Neural crest cell (in vitro differentiated cells): ENCODE measurements at regions not wholly inside any gene's neighbourhood (a gene's known extent, or its start where the extent isn't known, plus 50 kb on each side); places are given as distances from the start of the nearest gene placed in this dataset.

Experiments
- DNase-seq: peaks from one replicate; pipeline ENCODE4 v3.0.0; 2021; ENCODE audit warnings: low read depth, mixed read lengths, low spot score
- H3K27ac Mint-ChIP-seq: one replicate; pipeline ENCODE4 v1.8.0; 2021; ENCODE audit warnings: mild to moderate bottlenecking, mixed read lengths; ENCODE audit not compliant: unreplicated experiment
- H3K27me3 Mint-ChIP-seq: 2 replicates; pipeline ENCODE4 v1.8.0; 2021; ENCODE audit warnings: low read depth, mild to moderate bottlenecking, mixed read lengths
- H3K36me3 Mint-ChIP-seq: 2 replicates; pipeline ENCODE4 v1.8.0; 2021; ENCODE audit warnings: low read depth, mild to moderate bottlenecking, mixed read lengths
- H3K4me1 Mint-ChIP-seq: 2 replicates; pipeline ENCODE4 v1.8.0; 2021; ENCODE audit warnings: mixed read lengths
- H3K4me3 Mint-ChIP-seq: one replicate; pipeline ENCODE4 v1.8.0; 2021; ENCODE audit warnings: mild to moderate bottlenecking, mixed read lengths
- H3K9me3 Mint-ChIP-seq: 2 replicates; pipeline ENCODE4 v1.8.0; 2021; ENCODE audit warnings: mixed read lengths
- TF ChIP-seq, protein P1 (sequence below): fragments of 200-600 bp; sonication (generic); conservative IDR thresholded peaks from 2 replicates; pipeline ENCODE4 v1.5.0; 2021; ENCODE audit warnings: antibody characterized with exemption, mild to moderate bottlenecking

GRCh38 chr12:83346333-83346732 is 659.6 kb downstream of the TMTC2 start:
- no peaks in the 10 kb centered on the region for H3K27me3 Mint-ChIP-seq
- no peaks in the 10 kb centered on the region for H3K36me3 Mint-ChIP-seq
- H3K27ac Mint-ChIP-seq = no peak overlapping the region
- DNase-seq = no peak
- H3K4me3 Mint-ChIP-seq = no peak overlapping the region
- TF ChIP-seq, protein P1, sequence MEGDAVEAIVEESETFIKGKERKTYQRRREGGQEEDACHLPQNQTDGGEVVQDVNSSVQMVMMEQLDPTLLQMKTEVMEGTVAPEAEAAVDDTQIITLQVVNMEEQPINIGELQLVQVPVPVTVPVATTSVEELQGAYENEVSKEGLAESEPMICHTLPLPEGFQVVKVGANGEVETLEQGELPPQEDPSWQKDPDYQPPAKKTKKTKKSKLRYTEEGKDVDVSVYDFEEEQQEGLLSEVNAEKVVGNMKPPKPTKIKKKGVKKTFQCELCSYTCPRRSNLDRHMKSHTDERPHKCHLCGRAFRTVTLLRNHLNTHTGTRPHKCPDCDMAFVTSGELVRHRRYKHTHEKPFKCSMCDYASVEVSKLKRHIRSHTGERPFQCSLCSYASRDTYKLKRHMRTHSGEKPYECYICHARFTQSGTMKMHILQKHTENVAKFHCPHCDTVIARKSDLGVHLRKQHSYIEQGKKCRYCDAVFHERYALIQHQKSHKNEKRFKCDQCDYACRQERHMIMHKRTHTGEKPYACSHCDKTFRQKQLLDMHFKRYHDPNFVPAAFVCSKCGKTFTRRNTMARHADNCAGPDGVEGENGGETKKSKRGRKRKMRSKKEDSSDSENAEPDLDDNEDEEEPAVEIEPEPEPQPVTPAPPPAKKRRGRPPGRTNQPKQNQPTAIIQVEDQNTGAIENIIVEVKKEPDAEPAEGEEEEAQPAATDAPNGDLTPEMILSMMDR = no peak
- H3K9me3 Mint-ChIP-seq = peaks cover 14% of the 10 kb centered on the region
- no peaks in the 10 kb centered on the region for H3K4me1 Mint-ChIP-seq

DNA sequence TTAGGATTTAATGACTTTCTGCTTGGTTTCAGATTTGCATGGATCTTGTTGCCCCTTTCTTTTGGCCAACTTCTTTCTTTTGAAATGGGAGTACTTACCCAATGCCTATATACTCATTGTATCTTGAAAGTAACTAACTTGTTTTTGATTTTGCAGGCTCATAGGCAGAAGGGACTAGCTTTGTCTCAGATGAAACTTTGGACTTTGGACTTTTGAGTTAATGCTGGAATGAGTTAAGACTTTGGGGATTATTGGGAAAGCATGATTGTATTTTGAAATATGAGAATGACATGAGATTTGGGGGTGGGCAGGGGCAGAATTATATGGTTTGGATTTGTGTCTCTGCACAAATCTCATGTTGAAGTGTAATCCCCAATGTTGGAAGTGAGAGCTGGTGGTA is 657.1 kb downstream of the TMTC2 start:
- no peaks in the 10 kb centered on the region for H3K36me3 Mint-ChIP-seq
- TF ChIP-seq, protein P1 = no peak
- no peaks in the 10 kb centered on the region for H3K27me3 Mint-ChIP-seq
- no peak for DNase-seq
- H3K27ac Mint-ChIP-seq = no peak overlapping the region
- peaks cover 17% of the 10 kb centered on the region for H3K9me3 Mint-ChIP-seq
- no peak overlapping the region for H3K4me3 Mint-ChIP-seq
- H3K4me1 Mint-ChIP-seq = no peaks in the 10 kb centered on the region

GRCh38 chr12:83335748-83336147 is 649.0 kb downstream of the TMTC2 start:
- TF ChIP-seq, protein P1 = no peak
- Mint-ChIP-seq H3K4me1 (no peaks in the 10 kb centered on the region), H3K27ac (no peak overlapping the region), H3K27me3 (no peaks in the 10 kb centered on the region), H3K36me3 (no peaks in the 10 kb centered on the region), H3K4me3 (no peak overlapping the region), H3K9me3 (no peaks in the 10 kb centered on the region)
- no peak for DNase-seq

- no peak overlapping the region for H3K27ac Mint-ChIP-seq
- H3K27me3 Mint-ChIP-seq = no peaks in the 10 kb centered on the region
- no peaks in the 10 kb centered on the region for H3K4me1 Mint-ChIP-seq
- no peaks in the 10 kb centered on the region for H3K36me3 Mint-ChIP-seq
- H3K4me3 Mint-ChIP-seq = no peak overlapping the region
- no peak for DNase-seq
- H3K9me3 Mint-ChIP-seq = no peaks in the 10 kb centered on the region
- TF ChIP-seq, protein P1 = no peak
Measured at GRCh38 chr12:83326666-83327065, 640.0 kb downstream of the TMTC2 start.

DNA sequence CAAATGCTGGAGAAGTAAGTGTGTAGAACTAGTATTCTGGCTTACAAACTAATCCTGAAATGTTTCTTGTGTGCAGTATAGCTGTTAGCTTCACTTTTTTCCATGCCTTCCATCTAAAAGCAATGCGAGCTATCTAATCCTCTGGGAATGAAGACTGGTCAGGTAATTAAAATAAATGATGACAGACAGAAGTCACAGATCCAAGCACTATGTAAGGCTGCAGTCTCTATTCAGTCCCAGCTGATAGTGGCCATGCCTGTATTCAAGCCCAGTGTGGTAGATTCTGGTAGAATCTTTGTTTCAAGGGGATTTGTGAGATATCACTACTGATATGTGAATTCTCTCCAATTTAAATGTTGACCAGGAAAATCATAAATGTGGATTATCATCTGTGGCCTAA is 637.2 kb downstream of the TMTC2 start:
- Mint-ChIP-seq H3K27me3 (no peaks in the 10 kb centered on the region), H3K36me3 (no peaks in the 10 kb centered on the region), H3K27ac (no peak overlapping the region), H3K4me1 (no peaks in the 10 kb centered on the region), H3K9me3 (no peaks in the 10 kb centered on the region), H3K4me3 (no peak overlapping the region)
- TF ChIP-seq, protein P1 = no peak
- DNase-seq = no peak

- Mint-ChIP-seq H3K4me3 (no peak overlapping the region), H3K27me3 (no peaks in the 10 kb centered on the region), H3K9me3 (no peaks in the 10 kb centered on the region), H3K36me3 (no peaks in the 10 kb centered on the region), H3K4me1 (no peaks in the 10 kb centered on the region), H3K27ac (no peak overlapping the region)
- TF ChIP-seq, protein P1 = no peak
- no peak for DNase-seq
Measured at GRCh38 chr12:83322809-83323208, 636.1 kb downstream of the TMTC2 start.
